ENCODE measurements at regions not wholly inside any gene's neighbourhood (a gene's known extent, or its start where the extent isn't known, plus 50 kb on each side); places are given as distances from the start of the nearest gene placed in this dataset.
"Not testable (repeated sequence)": the region's sequence is repeated elsewhere in the genome, so short reads cannot be mapped to it uniquely, and the experiment has no call there.

- no peak for DNase-seq (ENCODE audit: low read depth)
Observed at GRCh38 chr6:155587817-155588216, 132.2 kb upstream of the NOX3 start.

GRCh38 chr6:155586090-155586489, 130.5 kb upstream of the NOX3 start:
- DNase-seq (ENCODE audit: low read depth), result no peak

GRCh38 chr6:155584006-155584405, 128.4 kb upstream of the NOX3 start:
- DNase-seq (ENCODE audit: low read depth), result no peak

- DNase-seq (ENCODE audit: low read depth), result no peak
Observed at GRCh38 chr6:155582016-155582991, 126.7 kb upstream of the NOX3 start.

- DNase-seq (ENCODE audit: low read depth), result no peak
Observed at GRCh38 chr6:155580904-155581303, 125.3 kb upstream of the NOX3 start.

GRCh38 chr6:155578251-155578650, 122.6 kb upstream of the NOX3 start:
- DNase-seq (ENCODE audit: low read depth), result no peak

GRCh38 chr6:155561966-155562364, 106.3 kb upstream of the NOX3 start:
- DNase-seq (ENCODE audit: low read depth), result no peak

GRCh38 chr6:155561257-155561965, 105.8 kb upstream of the NOX3 start:
- peak; percentile 14 for DNase-seq (ENCODE audit: low read depth)

- DNase-seq (ENCODE audit: low read depth), result no peak
Observed at GRCh38 chr6:155549928-155550327, 94.3 kb upstream of the NOX3 start.

- no peak for DNase-seq (ENCODE audit: low read depth)
Observed at GRCh38 chr6:155549028-155549798, 93.6 kb upstream of the NOX3 start.

GRCh38 chr6:155548576-155548975, 92.9 kb upstream of the NOX3 start:
- DNase-seq (ENCODE audit: low read depth), result no peak

GRCh38 chr6:155544677-155545076, 89.0 kb upstream of the NOX3 start:
- no peak for DNase-seq (ENCODE audit: low read depth)

GRCh38 chr6:155543166-155543847, 87.7 kb upstream of the NOX3 start:
- DNase-seq (ENCODE audit: low read depth), result no peak

GRCh38 chr6:155542036-155542435, 86.4 kb upstream of the NOX3 start:
- DNase-seq (ENCODE audit: low read depth), result no peak

GRCh38 chr6:155538708-155539390, 83.2 kb upstream of the NOX3 start:
- DNase-seq (ENCODE audit: low read depth), result no peak

GRCh38 chr6:155534678-155535077, 79.0 kb upstream of the NOX3 start:
- no peak for DNase-seq (ENCODE audit: low read depth)

- peak; percentile 51 for DNase-seq (ENCODE audit: low read depth)
Observed at GRCh38 chr6:155530219-155530834, 74.7 kb upstream of the NOX3 start.

GRCh38 chr6:155529814-155530213, 74.2 kb upstream of the NOX3 start:
- DNase-seq (ENCODE audit: low read depth), result not testable (repeated sequence)

- DNase-seq (ENCODE audit: low read depth), result peak; percentile 87
Observed at GRCh38 chr6:155528982-155529453, 73.4 kb upstream of the NOX3 start.

- no peak for DNase-seq (ENCODE audit: low read depth)
Observed at GRCh38 chr6:155528335-155528734, 72.7 kb upstream of the NOX3 start.

- no peak for DNase-seq (ENCODE audit: low read depth)
Observed at GRCh38 chr6:155527443-155527842, 71.8 kb upstream of the NOX3 start.

Data from fibroblast of the conjunctiva (primary cell).